Colonic mucosa (tissue), 4 donors: ENCODE measurements at regions not wholly inside any gene's neighbourhood (a gene's known extent, or its start where the extent isn't known, plus 50 kb on each side); places are given as distances from the start of the nearest gene placed in this dataset.

Experiments used
- DNase-seq: peaks from one replicate; pipeline ENCODE4 v3.0.0-alpha.2; 2020
- H3K27ac ChIP-seq: fragments of 200-600 bp; one replicate; pipeline ENCODE4 v1.8.0; 2021
- H3K27me3 ChIP-seq: fragments of 200-600 bp; one replicate; pipeline ENCODE4 v1.8.0; 2021
- H3K36me3 ChIP-seq: fragments of 200-600 bp; one replicate; pipeline ENCODE4 v1.8.0; 2021
- H3K4me1 ChIP-seq: fragments of 200-600 bp; one replicate; pipeline ENCODE4 v1.8.0; 2021; ENCODE audit warnings: mild to moderate bottlenecking
- H3K4me3 ChIP-seq: fragments of 200-600 bp; one replicate; pipeline ENCODE4 v1.8.0; 2021
- H3K9ac ChIP-seq, 2 donors: one replicate each; pipeline ENCODE4 v1.7.0; 2013; ENCODE audit warnings: control low read depth in 2 of 2, low read depth in 2 of 2, low read length in 2 of 2
- H3K9me3 ChIP-seq: fragments of 200-600 bp; one replicate; pipeline ENCODE4 v1.8.0; 2021
- intact Hi-C: fragments of 100-400 bp; cut with DNase I; formaldehyde crosslinking; loops from one replicate; pipeline ENCODE4 v1.14.1; 2022
- TF ChIP-seq, protein P1 (sequence below): fragments of 200-600 bp; IDR thresholded peaks from one replicate; pipeline ENCODE4 v1.8.0; 2022; ENCODE audit warnings: antibody characterized with exemption, mild to moderate bottlenecking
- donor health status: healthy.
- donor health status: DM: no; HTN: no; CAD: no.
- donor health status: DM: no; HTN: no; CAD: no.

DNA sequence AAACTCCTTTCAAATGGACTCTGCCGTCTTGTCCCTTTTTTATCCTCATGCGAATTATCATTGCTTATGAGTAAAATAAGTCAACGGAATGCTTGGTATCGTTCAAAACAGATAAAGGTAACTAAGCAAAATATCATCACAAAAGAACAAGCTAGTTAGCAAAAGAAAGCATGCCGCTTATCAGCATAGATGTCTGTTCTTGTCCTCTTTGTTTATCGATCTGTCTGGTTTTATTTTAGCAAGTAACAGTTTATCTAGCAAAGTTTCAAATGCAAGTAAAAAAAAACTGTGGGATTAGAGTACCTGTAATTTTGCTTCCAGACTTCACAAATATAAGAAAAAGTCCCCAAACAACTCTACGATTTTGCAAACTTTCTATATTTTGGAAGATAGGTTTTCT is 561.5 kb downstream of the USP25 start:
- Histone ChIP-seq H3K9ac (no peak overlapping the region), H3K27ac (no peak overlapping the region), H3K4me1 (no peaks in the 10 kb centered on the region), H3K4me3 (no peak overlapping the region), H3K27me3 (no peaks in the 10 kb centered on the region), H3K9me3 (no peaks in the 10 kb centered on the region), H3K36me3 (no peaks in the 10 kb centered on the region)
- TF ChIP-seq, protein P1, sequence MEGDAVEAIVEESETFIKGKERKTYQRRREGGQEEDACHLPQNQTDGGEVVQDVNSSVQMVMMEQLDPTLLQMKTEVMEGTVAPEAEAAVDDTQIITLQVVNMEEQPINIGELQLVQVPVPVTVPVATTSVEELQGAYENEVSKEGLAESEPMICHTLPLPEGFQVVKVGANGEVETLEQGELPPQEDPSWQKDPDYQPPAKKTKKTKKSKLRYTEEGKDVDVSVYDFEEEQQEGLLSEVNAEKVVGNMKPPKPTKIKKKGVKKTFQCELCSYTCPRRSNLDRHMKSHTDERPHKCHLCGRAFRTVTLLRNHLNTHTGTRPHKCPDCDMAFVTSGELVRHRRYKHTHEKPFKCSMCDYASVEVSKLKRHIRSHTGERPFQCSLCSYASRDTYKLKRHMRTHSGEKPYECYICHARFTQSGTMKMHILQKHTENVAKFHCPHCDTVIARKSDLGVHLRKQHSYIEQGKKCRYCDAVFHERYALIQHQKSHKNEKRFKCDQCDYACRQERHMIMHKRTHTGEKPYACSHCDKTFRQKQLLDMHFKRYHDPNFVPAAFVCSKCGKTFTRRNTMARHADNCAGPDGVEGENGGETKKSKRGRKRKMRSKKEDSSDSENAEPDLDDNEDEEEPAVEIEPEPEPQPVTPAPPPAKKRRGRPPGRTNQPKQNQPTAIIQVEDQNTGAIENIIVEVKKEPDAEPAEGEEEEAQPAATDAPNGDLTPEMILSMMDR = no peak
- intact Hi-C loops = no loop called here
- no peak for DNase-seq

DNA sequence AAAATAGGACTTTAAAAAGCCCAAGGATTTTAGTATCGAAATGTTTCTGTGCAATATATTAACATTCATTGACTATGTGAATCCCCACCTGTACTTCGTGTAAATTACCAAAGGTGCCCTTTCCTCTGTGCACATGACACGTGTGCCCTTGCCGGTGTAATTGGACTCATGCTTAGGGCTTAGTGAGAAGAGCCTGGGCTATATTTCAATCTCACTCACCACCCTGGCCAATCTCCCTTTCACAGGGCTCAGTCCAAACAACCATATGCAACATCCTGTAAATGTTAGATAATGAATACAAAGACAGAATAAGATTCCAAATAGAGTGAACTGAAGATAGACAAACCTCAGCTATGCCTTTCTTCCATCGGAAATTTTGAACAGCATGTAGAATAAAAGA is 564.3 kb downstream of the USP25 start:
- Histone ChIP-seq H3K9ac (no peak overlapping the region), H3K4me1 (no peaks in the 10 kb centered on the region), H3K36me3 (no peaks in the 10 kb centered on the region), H3K27ac (no peak overlapping the region), H3K4me3 (no peak overlapping the region), H3K9me3 (no peaks in the 10 kb centered on the region), H3K27me3 (no peaks in the 10 kb centered on the region)
- intact Hi-C loops = no loop called here
- TF ChIP-seq, protein P1 = no peak
- no peak for DNase-seq

DNA sequence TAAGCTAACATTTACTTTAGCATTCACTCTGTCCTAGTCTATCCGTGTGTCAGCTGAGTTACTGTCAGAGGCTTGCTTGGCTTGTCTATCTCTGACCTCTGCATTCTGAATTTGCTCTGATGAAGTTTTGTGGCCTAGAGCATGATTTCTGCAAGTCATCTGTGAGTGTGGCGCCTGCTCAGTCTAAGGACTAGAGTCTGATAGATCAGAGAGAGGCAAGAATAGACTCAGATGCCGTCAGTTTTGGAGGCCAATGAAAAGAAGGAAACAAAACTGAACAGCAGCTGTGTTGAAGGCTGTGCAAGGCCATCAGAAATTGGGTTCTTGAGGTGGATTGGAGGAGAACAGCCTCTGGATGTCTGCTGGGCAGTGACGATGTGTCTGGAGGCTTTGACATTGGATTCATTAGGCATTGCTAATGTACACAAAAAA is 573.1 kb downstream of the USP25 start:
- no peaks in the 10 kb centered on the region for H3K4me1 ChIP-seq
- H3K27me3 ChIP-seq = no peaks in the 10 kb centered on the region
- H3K9me3 ChIP-seq = no peaks in the 10 kb centered on the region
- DNase-seq = no peak
- intact Hi-C loops = no loop called here
- H3K4me3 ChIP-seq = no peak overlapping the region
- no peak overlapping the region for H3K9ac ChIP-seq
- H3K27ac ChIP-seq = no peak overlapping the region
- TF ChIP-seq, protein P1 = no peak
- H3K36me3 ChIP-seq = no peaks in the 10 kb centered on the region

DNA sequence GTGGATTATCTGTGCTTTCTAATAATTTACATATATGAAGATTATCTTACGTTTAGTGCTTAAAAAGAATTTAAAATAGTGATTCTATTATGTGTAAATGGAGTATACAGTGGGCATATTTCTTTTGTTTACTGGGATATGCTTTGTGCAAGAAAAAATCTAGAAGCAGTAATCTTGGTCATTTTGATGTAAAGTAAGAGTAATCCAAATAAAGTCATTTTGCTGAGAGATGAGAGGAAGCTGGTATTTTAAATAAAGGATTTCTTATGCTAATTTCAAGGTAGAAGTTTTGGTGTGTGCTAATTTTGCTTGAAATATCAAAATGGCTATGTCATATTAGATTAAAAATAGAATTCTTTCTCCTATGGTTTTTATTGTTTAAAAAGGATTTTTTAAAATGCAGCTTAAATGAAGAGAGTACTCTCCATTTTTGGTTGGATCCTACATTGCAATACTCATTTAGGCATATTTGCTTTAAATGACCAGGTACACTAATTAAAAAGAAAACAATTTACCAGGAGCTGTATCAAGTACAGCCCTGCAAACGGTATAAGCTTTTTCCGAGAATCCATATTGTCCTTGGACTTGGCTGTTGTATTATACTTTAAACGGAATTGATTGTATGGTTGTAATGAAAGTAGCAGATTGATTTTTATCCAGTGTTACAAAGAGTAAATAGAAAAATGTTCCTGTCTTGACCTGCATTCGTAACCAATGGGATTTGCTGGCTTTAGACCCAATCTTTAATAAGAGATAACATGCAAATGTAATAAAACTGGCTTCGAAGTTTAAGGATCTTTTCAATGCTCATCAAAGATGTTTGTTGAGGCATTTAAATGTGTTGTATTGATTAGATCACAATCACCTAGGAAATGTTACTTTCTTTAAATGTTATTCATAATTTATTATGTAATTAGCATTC is 574.7 kb downstream of the USP25 start:
- no peaks in the 10 kb centered on the region for H3K36me3 ChIP-seq
- H3K4me1 ChIP-seq = no peaks in the 10 kb centered on the region
- H3K27ac ChIP-seq = no peak overlapping the region
- H3K9me3 ChIP-seq = no peaks in the 10 kb centered on the region
- TF ChIP-seq, protein P1 = no peak
- no peak overlapping the region for H3K9ac ChIP-seq
- intact Hi-C loops = no loop called here
- no peak for DNase-seq
- no peaks in the 10 kb centered on the region for H3K27me3 ChIP-seq
- no peak overlapping the region for H3K4me3 ChIP-seq

DNA sequence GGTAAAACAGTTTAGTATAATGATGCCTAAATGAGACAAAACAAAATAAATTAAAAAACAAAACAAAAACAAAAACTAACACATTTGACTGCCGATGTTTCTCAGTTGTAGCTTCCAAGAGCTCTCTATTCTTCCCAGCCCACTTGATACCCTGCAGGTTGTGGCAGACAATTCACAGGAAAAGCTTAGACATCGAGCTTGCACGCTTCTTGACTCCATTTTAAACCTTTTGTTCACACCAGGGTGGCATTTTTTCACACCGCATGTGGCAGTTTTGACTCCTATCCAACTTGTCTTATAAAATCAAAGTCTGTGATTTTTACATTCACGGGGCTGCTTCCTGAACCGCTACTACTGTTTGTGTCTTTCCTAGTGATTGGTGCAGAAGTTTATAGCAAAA is 575.9 kb downstream of the USP25 start:
- intact Hi-C loops = no loop called here
- Histone ChIP-seq H3K27ac (no peak overlapping the region), H3K9me3 (no peaks in the 10 kb centered on the region), H3K36me3 (no peaks in the 10 kb centered on the region), H3K4me3 (no peak overlapping the region), H3K27me3 (no peaks in the 10 kb centered on the region), H3K9ac (no peak overlapping the region), H3K4me1 (no peaks in the 10 kb centered on the region)
- no peak for DNase-seq
- TF ChIP-seq, protein P1 = no peak
